GM18870 (cell line): ENCODE measurements at regions not wholly inside any gene's neighbourhood (a gene's known extent, or its start where the extent isn't known, plus 50 kb on each side); places are given as distances from the start of the nearest gene placed in this dataset.
"Not testable (repeated sequence)": the region's sequence is repeated elsewhere in the genome, so short reads cannot be mapped to it uniquely, and the experiment has no call there.

ENCODE experiments used
- ATAC-seq: cut with Tn5 transposase; IDR thresholded peaks from one replicate; pipeline ENCODE4 v1.9.1; 2021; ENCODE audit warnings: moderate library complexity; ENCODE audit not compliant: unreplicated experiment

DNA sequence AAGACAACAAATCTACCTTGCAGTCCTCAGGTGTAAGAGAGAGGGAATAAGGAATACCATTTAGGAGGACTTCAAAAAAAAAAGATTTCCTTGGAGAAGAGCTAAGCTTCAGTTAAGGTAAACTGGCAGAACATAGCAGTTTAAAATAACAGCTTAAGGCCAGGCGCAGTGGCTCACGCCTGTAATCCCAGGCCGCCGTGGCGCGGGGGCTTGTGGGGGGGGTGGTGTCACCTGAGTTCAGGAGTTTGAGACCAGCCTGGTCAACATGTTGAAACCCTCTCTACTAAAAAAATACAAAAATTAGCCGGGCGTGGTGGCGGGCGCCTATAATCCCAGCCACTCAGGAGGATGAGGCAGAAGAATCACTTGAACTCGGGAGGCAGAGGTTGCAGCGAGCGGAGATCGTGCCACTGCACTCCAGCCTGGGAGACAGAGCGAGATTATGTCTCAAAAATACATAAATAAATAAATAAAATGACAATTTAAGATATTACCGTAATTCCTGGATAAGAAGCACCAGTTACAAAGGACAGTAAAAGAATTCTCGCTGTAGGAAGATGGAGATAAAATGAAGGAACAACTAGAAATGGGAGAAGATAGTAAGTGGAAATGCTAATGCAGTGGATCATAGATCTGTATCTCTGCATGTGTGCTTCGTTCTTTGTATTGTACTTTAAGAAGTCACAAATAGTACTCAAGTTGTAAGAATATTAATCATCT, 1140.2 kb downstream of the NCAM2 start:
- ATAC-seq = no peak

DNA sequence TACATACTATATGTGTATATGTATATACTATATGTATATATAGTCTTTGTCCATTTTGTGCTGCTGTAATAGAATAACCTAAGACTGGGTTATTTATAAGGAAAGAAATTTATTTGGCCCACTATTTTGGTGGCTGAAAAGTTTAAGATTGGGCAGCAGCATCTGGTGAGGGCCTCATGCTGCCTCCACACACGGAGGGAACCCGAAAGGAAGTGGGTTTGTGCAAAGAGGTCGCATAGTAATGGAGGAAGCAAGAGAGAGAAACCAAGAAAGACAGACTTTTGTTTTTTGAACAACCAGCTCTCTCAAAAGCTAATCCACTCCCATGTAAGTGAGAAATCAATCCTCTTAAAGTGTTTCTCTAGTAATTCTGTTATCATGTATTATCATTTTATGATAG, 1147.3 kb downstream of the NCAM2 start:
- ATAC-seq = no peak

DNA sequence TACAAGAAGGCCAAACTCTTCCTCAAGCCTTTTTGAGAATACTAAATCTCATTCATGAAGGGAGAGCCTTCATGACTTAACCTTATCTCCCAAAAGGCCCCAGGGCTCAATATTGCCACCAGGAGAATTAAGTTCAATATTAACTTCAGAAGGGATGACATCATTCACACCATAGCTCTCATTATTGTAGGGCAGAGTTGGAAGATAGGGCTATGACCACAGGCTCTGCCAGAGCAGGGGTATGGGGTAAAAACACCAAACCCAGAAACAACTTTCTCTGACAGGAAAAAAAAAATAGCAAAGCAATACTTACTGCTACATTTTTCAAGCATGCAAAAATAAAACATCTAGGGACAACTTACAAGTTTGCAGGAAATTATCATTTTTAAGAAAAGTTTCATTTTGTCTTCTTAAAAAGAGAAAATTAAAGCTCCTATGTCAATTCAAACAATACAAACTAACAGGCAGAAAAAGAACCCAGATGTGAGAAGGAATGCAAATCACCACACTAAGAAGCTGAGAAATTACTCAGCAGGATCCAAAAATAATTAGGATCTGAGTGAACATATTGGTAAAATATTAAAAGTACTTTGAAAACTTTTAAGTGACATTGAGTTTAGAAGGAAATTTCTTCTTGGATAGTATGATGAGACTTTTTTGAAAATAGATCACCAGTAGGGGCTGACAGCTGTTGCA, 1156.5 kb downstream of the NCAM2 start:
- peak; percentile 63 for ATAC-seq

DNA sequence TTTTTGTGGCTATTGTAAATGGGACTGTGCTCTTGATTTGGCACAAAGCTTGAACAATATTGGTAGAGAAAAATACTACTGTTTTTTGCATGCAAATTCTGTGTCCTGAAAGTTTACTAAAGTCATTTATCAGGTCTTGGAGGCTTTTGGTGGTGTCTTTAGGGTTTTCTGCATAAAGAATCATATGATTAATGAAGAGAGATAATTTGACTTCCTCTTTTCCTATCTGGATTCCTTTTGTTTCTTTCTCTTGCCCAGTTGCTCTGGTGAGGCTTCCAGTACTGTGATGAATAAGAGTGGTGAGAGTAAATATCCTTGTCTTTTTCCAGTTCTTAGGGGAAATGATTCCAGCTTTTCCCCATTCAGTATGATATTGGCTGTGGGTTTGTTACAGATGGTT, 1166.7 kb downstream of the NCAM2 start:
- ATAC-seq = no peak

DNA sequence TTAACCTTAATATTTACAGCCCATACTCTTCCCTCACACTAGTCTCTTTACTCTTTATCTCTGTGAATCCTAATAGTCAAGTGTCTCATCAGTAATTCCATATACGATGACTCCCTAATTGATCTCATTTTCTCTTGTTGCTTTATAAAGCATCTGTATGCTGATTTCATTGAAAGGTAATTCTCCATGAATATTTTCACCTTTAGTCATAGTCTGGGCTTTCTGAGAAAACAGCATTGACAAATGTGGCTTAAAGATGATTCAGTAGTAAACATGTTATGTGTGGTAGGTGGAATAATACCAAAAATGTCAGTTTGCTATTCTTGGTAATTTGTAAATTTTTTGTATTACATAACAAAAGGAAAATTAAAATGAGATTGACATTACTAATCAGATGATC, 1176.5 kb downstream of the NCAM2 start:
- no peak for ATAC-seq

DNA sequence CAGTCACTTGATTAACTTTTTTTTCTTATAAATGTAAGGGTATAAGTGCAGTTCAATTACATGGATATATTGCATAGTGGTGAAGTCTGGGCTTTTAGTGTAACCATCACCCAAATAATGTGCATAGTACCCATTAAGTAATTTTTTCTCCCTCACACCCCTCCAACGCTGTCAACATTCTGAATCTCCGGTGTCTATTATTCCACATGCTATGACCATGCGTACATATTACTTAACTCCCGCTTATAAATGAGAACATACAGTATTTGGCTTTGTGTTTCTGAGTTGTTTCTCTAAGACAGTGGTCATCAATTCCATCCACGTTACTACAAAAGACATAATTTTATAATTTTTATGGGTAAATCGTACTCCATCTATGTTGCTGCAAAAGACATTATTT, 1191.1 kb downstream of the NCAM2 start:
- ATAC-seq = no peak

DNA sequence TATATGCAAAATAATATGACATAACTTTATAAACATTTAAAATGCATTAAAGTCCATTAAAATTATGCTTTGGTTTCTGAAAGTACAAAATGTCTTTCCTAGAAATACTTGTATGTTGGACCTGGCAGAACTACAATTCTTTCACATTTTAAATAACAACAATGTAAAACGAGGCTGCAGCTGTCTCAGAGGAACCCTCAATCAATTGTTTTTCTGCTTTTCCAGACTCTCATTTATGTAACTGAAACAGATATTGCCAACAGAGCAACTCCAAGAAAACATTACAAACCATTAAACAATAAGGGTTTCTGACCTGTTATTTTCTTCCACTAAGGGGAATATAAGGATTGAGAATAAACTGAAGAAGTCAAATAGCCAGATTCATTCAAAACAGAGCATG, 1193.4 kb downstream of the NCAM2 start:
- ATAC-seq = no peak

DNA sequence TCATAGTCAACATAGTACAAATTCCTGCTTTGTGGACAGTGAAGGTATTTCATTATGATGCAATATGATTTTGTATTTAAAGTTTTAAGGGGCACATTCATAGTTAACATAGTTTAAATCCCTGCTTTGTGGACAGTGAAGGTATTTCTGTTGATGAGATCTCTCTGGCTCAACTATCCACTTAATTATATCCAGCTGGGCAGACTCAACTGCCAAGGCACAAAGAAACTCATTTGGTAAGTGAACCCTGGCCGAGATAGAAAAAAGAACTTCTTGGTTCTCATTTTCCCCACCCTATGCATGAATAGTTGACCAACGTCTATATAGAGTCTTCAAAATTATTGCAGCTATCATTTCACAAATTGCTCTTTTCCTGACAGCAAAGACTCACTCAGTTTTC, 1194.6 kb downstream of the NCAM2 start:
- no peak for ATAC-seq

DNA sequence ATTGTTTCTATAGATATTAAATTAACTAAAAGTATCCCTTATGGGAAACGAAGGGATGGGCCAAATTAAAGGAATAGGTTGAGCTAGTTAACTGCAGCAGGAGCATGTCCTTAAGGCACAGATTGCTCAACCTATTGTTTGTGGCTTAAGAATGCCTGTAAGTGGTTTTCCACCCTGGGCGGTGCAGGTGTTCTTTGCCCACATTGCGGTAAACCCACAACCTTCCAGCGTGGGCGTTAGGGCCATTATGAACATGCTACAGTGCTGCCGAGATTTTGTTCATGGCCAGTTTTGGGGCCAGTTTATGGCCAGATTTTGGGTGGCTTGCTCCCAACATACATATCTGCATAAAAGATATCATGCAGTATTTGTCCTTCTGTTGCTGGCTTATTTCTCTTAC, 1196.8 kb downstream of the NCAM2 start:
- ATAC-seq = not testable (repeated sequence)

DNA sequence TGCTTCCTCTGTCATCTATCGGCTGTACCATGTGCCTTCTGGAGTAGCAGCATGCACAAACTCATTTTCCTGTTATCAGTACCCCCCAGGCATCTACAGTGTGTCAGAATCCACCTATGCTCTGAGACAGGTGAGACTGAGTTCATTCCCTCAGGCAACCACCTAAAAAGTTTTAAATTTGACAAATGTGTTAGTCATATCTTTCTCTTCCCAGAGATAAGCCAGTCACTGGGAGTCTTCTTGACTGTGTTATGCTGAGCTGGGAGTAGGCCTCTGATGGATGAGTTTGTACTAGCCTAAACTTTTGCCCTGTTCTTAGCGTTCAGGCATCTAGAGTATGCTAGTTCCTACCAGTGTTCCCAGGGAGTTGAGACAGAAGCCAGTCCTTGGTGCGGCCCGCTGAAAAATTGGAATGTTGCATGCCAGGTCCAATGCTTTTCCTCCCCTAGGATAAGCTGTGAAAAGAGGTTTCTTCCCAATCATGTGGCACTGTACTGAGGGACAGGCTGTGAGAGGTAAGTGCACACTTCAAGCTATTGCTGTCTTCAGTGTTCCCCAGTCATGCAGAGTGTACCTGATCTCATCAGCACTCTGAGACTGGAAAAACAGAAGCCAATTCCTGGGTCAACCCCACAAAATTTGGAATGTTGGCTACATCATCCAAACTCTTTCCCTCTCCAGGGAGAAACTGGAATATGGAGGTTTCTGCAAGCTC, 1202.3 kb downstream of the NCAM2 start:
- no peak for ATAC-seq

DNA sequence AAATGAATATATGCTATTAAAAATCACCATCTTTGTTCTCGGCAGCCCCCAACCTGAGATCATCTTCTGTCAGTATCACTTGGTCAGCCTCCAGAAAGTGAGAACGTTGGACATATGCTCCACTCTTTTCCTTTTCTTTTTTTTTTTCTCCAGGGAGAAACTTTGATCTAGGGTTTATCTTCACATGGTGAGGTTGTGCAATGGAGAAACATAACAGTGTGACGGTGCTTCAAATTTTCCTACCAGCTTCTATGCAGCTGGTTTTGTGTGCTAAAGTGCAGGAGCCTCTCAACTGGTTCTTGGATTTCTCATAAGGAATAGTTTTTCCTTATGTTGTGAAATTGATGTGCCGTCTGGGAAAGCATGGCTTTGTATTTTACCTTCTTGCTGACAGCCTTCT, 1202.9 kb downstream of the NCAM2 start:
- ATAC-seq = no peak

DNA sequence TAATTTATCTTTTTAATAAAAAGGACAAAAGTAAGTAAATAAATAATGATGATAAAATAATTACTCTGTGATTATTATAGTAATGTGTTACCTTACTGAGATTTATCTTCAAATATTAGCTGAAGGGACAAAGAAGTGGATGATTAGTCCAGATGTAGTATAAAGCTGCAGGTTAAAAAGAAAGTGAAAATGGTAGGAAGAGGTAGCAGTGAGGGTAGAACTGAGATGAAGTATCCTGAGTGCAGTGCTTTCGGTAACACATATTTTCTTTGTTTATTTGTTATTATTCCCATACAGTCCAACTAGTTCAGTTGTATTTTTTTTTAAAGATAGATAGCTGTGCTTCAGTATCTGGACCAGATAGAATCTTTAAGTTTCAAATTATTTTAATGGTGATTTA, 1203.5 kb downstream of the NCAM2 start:
- no peak for ATAC-seq

DNA sequence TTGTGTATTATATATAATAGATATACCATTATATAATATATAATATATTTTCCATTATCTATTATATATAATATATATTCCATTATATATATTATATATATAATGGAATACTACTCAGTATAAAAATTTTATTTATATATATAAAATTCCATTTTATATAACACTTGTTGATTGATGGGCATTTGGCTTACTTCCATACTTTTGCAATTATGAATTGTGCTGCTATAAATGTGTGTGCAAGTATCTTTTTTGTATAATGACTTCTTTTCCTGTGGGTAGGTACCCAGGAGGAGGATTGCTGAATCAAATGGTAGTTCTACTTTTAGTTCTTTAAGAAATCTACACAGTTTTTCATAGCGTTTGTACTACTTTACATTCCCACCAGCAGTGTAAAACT, 1211.1 kb downstream of the NCAM2 start:
- no peak for ATAC-seq

DNA sequence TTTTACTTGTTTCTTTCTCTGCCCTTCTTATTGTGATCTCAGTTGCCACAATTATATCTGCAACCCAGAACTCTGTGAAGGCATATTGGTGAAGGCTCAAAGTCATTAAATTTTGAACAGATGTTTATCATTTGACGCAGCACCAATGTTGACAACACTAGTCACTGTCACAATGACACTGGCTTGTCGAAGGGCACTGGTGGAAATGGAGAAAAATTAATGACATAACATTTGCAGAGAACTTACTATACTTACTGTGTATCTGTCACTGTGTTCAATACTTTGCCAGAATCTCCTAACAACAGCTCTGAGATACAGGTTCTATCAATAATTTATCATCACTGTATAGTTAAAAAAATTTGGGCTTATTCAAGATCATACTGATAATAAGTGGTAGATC, 1213.7 kb downstream of the NCAM2 start:
- ATAC-seq = no peak

DNA sequence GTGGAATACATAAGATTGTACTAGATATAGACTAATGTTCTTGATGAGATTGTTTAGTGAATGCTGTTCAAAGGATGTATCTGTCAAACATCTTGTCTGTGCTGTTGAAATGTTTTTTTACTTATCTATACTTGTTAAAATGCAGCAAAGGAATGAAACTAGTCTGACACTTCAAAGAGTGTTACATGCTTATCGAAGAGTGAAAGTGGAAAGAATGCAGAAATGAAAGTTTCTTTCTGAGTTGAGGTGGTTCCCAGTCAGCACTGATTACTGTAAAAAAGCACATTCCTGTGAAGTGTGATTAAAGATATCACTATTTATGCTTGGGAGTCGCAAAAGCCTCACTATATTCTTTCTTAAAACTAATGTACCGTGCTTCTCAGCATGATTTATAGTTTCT, 1225.2 kb downstream of the NCAM2 start:
- ATAC-seq = peak; percentile 93

DNA sequence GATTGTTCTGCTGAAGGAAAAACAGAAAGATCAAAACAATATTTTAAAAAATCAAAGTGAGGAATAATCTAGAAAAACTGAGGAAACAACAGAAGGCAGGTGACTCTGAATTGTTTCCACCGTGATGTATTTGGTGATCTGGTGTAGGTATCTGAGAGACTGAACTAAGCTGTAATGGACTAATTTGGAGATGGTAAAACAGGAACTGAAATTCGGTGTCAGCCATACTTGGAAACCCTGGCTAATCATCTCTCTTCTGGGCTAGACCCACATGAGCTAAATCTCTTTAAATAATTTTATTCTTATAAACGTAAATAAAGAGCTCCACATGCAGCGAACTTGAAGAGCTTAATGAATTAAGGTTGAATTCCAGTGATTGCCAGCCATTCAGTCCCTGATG, 1226.1 kb downstream of the NCAM2 start:
- peak; percentile 66 for ATAC-seq

DNA sequence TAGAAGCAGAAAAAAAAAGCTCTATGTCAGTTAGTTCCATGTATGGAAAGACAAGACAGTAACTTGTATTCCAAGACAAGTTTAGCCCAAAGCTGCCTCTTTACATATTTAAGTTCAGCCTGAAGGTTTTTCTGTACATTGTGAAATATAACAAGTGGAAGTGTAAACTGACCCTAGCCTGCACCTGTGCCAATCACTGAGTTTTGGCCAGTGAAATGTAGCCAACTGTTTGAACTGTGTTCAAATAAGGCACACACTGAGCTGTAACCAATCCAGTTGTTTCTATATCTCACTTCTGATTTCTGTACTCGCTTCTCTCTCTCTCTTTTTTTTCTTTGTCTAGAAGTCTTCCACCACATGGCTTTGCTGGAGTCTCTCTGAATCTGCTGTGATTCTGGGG, 1227.1 kb downstream of the NCAM2 start:
- ATAC-seq = no peak

DNA sequence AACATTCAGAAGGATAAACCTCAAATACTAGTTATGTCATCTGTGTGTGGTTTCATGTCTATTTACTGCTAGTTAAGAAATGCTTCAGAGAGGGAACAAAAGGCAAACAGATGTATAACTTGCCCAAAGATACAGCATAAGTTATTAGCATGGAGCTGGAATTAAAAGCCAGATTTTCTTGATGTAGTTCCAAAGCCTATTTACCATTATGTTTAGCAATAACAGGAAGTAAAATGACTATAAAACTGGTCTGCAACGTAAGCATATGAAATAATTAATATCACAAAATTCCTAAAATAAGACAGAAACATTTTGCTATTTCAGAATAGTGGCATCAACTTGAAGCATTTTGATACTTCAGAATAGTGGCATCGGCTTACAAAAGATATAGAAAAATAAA, 1232.8 kb downstream of the NCAM2 start:
- ATAC-seq = no peak

DNA sequence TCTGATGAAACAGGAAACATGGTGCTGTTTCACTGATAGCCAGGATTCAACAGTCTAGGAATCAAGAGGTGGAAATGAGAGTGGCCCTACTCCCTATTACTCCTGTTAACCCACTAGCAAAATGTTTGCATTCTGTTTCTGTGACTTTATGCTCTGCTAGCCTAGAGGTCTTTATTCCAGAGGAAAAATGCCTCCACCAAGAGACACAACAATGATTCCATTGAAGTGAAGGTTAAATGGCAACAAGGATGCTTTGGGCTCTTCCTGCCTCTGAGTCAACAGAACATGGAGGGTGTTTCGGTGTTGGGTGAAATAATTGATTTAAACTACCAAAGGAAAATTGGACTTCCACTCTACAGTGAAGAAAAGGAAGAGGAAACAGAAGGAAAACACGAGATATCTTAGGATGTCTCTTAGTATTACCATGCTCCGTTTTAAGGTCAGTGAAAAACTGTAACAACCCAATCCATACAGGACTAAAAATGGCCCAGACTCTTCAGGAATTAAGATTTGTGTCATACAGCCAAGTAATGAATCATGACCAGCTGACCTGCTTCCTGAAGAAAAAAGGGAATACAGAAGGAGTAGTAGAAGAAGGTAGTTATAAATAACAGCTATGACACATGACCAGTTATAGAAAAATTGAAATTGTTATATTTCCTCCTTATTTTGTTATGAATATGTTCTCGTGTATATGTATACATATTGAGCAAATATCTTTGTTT, 1237.8 kb downstream of the NCAM2 start:
- no peak for ATAC-seq

DNA sequence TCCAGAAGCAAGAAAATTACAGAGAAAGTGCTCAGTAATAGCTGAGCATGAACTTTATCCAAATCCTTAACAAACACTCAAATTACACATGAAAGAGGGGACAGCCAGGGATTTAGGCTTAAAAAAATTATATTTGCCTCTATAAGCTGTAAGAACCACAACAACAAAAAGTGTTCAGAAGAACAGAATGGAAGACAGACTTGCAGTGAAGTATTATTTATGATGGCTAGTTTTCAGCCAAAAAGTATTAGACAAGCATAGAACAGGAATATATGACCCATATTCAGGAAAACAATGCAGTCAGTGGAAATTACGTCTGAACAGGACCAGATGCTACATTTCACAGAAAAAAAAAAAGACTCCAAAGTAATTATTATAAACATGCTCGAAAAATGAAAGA, 1246.3 kb downstream of the NCAM2 start:
- ATAC-seq = no peak

DNA sequence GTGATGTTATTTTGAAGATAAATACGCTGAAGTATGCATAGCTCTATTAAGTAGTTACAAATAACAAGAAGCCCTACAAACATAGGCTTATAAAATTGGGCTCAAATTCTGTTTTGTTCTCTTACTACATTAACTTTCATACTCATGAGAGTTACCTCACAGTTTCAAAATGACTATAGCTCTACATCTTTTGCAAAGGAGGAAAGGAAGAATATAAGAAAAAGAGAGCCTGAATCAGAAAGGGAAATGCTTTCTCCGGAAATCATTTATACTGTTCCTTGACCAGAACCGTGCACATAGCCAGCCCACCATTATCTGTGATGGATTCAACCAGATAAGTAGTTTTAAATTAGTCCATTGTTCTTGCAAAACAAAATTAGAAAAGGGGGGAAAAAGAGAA, 1252.1 kb downstream of the NCAM2 start:
- no peak for ATAC-seq

DNA sequence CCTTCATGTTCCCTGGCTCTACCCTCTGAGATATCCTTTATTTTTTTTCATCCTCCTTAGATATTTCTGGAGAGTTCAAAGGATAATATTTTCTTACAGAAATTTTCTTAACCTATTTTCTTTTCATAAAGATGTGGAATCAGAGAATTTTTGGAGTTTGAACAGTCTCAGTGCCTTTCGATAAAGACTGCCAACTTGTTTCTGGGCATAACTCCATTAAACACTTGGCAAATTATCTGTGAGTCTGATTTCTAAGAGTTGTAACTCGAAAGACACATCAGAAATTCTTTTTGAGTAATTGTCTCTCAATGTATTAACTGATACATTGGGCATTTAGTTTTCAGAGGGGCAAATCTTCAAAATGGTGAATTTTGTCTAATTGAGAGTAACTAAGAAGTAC, 1255.6 kb downstream of the NCAM2 start:
- ATAC-seq = no peak
